AG10803 (cell line): ENCODE measurements at regions not wholly inside any gene's neighbourhood (a gene's known extent, or its start where the extent isn't known, plus 50 kb on each side); places are given as distances from the start of the nearest gene placed in this dataset.

Source experiments
- DNase-seq: peaks from one replicate; pipeline ENCODE4 v3.0.0; 2010; ENCODE audit warnings: low read depth
- H3K4me3 ChIP-seq: 2 replicates; pipeline ENCODE4 v1.5.1; 2011; ENCODE audit warnings: mild to moderate bottlenecking, low read length, control low read depth
- TF ChIP-seq, protein P1 (sequence below): conservative IDR thresholded peaks from 2 replicates; pipeline ENCODE4 v1.5.1; 2011; ENCODE audit warnings: mild to moderate bottlenecking, low read length, control low read depth, inconsistent platforms

- TF ChIP-seq, protein P1, sequence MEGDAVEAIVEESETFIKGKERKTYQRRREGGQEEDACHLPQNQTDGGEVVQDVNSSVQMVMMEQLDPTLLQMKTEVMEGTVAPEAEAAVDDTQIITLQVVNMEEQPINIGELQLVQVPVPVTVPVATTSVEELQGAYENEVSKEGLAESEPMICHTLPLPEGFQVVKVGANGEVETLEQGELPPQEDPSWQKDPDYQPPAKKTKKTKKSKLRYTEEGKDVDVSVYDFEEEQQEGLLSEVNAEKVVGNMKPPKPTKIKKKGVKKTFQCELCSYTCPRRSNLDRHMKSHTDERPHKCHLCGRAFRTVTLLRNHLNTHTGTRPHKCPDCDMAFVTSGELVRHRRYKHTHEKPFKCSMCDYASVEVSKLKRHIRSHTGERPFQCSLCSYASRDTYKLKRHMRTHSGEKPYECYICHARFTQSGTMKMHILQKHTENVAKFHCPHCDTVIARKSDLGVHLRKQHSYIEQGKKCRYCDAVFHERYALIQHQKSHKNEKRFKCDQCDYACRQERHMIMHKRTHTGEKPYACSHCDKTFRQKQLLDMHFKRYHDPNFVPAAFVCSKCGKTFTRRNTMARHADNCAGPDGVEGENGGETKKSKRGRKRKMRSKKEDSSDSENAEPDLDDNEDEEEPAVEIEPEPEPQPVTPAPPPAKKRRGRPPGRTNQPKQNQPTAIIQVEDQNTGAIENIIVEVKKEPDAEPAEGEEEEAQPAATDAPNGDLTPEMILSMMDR = no peak
- peak; percentile 39 for DNase-seq
- H3K4me3 ChIP-seq = no peak overlapping the region
These were observed 420.8 kb downstream of the FUT8 start for GRCh38 chr14:65833267-65833880.

GRCh38 chr14:65834051-65834450 is 421.5 kb downstream of the FUT8 start:
- no peak for DNase-seq
- no peak overlapping the region for H3K4me3 ChIP-seq
- TF ChIP-seq, protein P1 = no peak

DNA sequence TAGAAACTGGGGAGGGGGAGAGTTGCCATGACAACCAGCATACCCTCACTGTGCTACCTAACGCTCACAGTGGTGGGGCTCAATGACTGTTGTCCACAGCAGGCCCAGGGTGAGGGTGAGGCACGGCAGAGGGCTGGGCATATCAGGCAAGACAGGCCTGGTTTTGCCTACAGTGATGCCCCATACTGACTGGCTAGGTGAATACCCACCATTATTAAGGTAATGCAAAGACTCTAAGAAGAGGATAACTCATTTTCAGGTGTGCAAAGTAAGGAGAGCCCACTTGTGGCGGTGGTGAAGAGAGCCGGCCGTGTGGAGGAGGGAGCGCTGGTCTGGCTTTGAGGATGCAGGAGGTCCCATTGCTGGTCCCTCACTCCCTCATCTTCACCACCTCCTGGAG is 422.3 kb downstream of the FUT8 start:
- DNase-seq = no peak
- no peak overlapping the region for H3K4me3 ChIP-seq
- TF ChIP-seq, protein P1 = no peak

DNA sequence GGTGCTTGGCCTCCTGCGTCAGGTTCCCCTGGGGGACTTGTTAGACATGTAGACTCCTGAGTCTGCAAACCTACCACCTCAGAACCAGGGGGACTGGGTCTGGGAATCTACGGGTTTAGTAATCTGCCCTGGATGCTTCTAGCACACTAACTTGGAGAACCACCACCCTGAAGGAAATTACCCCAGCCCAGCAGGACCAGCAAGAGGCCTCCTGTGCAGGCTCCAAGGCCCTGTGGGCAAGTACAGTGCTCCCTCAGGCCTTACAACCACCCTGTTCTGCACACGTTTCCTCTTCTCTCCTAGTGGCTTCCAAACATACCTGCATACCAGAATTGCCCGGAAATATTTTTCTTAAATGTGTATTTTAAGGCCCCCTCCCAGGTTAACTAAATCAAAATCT is 423.0 kb downstream of the FUT8 start:
- no peak overlapping the region for H3K4me3 ChIP-seq
- TF ChIP-seq, protein P1 = no peak
- no peak for DNase-seq

- no peak for DNase-seq
- no peak overlapping the region for H3K4me3 ChIP-seq
- TF ChIP-seq, protein P1 = no peak
These were observed 426.0 kb downstream of the FUT8 start for GRCh38 chr14:65838565-65838964.

- DNase-seq = no peak
- TF ChIP-seq, protein P1 = no peak
These were observed 427.7 kb downstream of the FUT8 start for GRCh38 chr14:65840118-65840751.

GRCh38 chr14:65840786-65841185 is 428.3 kb downstream of the FUT8 start:
- TF ChIP-seq, protein P1 = no peak
- DNase-seq = peak; percentile 76
- H3K4me3 ChIP-seq = no peak overlapping the region

More at GRCh38 chr14:65840118-65840751, 427.7 kb downstream of the FUT8 start:
- no peak overlapping the region for H3K4me3 ChIP-seq
